ES-I3 (cell line): ENCODE measurements at regions not wholly inside any gene's neighbourhood (a gene's known extent, or its start where the extent isn't known, plus 50 kb on each side); places are given as distances from the start of the nearest gene placed in this dataset.

ENCODE experiments used
- H3K36me3 ChIP-seq: 2 replicates; pipeline ENCODE4 v1.6.1; 2013; ENCODE audit warnings: mild to moderate bottlenecking, low read length, control low read depth, moderate library complexity; ENCODE audit not compliant: insufficient read depth
- H3K4me1 ChIP-seq: 2 replicates; pipeline ENCODE4 v1.6.1; 2013; ENCODE audit warnings: mild to moderate bottlenecking, control low read depth, low read length; ENCODE audit not compliant: insufficient read depth
- H3K9ac ChIP-seq: 2 replicates; pipeline ENCODE4 v1.6.1; 2013; ENCODE audit warnings: low read depth, mild to moderate bottlenecking, low read length, moderate library complexity
- H3K9me3 ChIP-seq: 2 replicates; pipeline ENCODE4 v1.6.1; 2013; ENCODE audit warnings: mild to moderate bottlenecking, low read length, moderate library complexity; ENCODE audit not compliant: control insufficient read depth, insufficient read depth

- peaks cover 56% of the 10 kb centered on the region for H3K4me1 ChIP-seq
- no peaks in the 10 kb centered on the region for H3K36me3 ChIP-seq
- H3K9ac ChIP-seq = no peak overlapping the region
- no peaks in the 10 kb centered on the region for H3K9me3 ChIP-seq
Observed at GRCh38 chr11:92308366-92308765, 83.7 kb downstream of the FAT3 start.

GRCh38 chr11:92311616-92312449 is 87.2 kb downstream of the FAT3 start:
- Histone ChIP-seq H3K9ac (no peak overlapping the region), H3K9me3 (no peaks in the 10 kb centered on the region), H3K4me1 (peaks cover 63% of the 10 kb centered on the region), H3K36me3 (no peaks in the 10 kb centered on the region)

- Histone ChIP-seq H3K9ac (no peak overlapping the region), H3K4me1 (peaks cover 63% of the 10 kb centered on the region), H3K9me3 (no peaks in the 10 kb centered on the region), H3K36me3 (no peaks in the 10 kb centered on the region)
Observed at GRCh38 chr11:92313784-92314183, 89.2 kb downstream of the FAT3 start.

GRCh38 chr11:92314499-92314898 is 89.9 kb downstream of the FAT3 start:
- no peak overlapping the region for H3K9ac ChIP-seq
- no peaks in the 10 kb centered on the region for H3K36me3 ChIP-seq
- H3K4me1 ChIP-seq = peaks cover 62% of the 10 kb centered on the region
- H3K9me3 ChIP-seq = no peaks in the 10 kb centered on the region

- Histone ChIP-seq H3K4me1 (peaks cover 62% of the 10 kb centered on the region), H3K36me3 (no peaks in the 10 kb centered on the region), H3K9ac (no peak overlapping the region), H3K9me3 (no peaks in the 10 kb centered on the region)
Observed at GRCh38 chr11:92316106-92316809, 91.6 kb downstream of the FAT3 start.

GRCh38 chr11:92317222-92317621 is 92.6 kb downstream of the FAT3 start:
- Histone ChIP-seq H3K9ac (no peak overlapping the region), H3K4me1 (peaks cover 56% of the 10 kb centered on the region), H3K9me3 (no peaks in the 10 kb centered on the region)

GRCh38 chr11:92317721-92318120 is 93.1 kb downstream of the FAT3 start:
- no peaks in the 10 kb centered on the region for H3K9me3 ChIP-seq
- peaks cover 51% of the 10 kb centered on the region for H3K4me1 ChIP-seq
- H3K36me3 ChIP-seq = no peaks in the 10 kb centered on the region
- H3K9ac ChIP-seq = no peak overlapping the region

More at GRCh38 chr11:92317222-92317621, 92.6 kb downstream of the FAT3 start:
- H3K36me3 ChIP-seq = no peaks in the 10 kb centered on the region

GRCh38 chr11:92322225-92322624 is 97.6 kb downstream of the FAT3 start:
- Histone ChIP-seq H3K9me3 (no peaks in the 10 kb centered on the region; the same call in 1 of the 2 replicates), H3K36me3 (no peaks in the 10 kb centered on the region), H3K4me1 (peaks cover 27% of the 10 kb centered on the region), H3K9ac (no peak overlapping the region)

GRCh38 chr11:92324890-92325289 is 100.3 kb downstream of the FAT3 start:
- Histone ChIP-seq H3K9ac (no peak overlapping the region), H3K9me3 (no peaks in the 10 kb centered on the region; the same call in 1 of the 2 replicates), H3K36me3 (no peaks in the 10 kb centered on the region), H3K4me1 (peaks cover 8% of the 10 kb centered on the region)

GRCh38 chr11:92325416-92325815 is 100.8 kb downstream of the FAT3 start:
- Histone ChIP-seq H3K4me1 (peaks cover 12% of the 10 kb centered on the region), H3K36me3 (no peaks in the 10 kb centered on the region), H3K9ac (no peak overlapping the region), H3K9me3 (no peaks in the 10 kb centered on the region; the same call in 1 of the 2 replicates)

- Histone ChIP-seq H3K9me3 (no peaks in the 10 kb centered on the region), H3K4me1 (peaks cover 35% of the 10 kb centered on the region), H3K36me3 (no peaks in the 10 kb centered on the region), H3K9ac (no peak overlapping the region)
Observed at GRCh38 chr11:92329137-92329536, 104.5 kb downstream of the FAT3 start.

GRCh38 chr11:92329646-92330045 is 105.0 kb downstream of the FAT3 start:
- Histone ChIP-seq H3K9me3 (no peaks in the 10 kb centered on the region), H3K36me3 (no peaks in the 10 kb centered on the region), H3K4me1 (peaks cover 35% of the 10 kb centered on the region), H3K9ac (no peak overlapping the region)

- Histone ChIP-seq H3K9me3 (no peaks in the 10 kb centered on the region), H3K4me1 (peaks cover 35% of the 10 kb centered on the region), H3K36me3 (no peaks in the 10 kb centered on the region), H3K9ac (no peak overlapping the region)
Observed at GRCh38 chr11:92330114-92330513, 105.5 kb downstream of the FAT3 start.

GRCh38 chr11:92332986-92333385 is 108.4 kb downstream of the FAT3 start:
- H3K9me3 ChIP-seq = no peaks in the 10 kb centered on the region
- peaks cover 35% of the 10 kb centered on the region for H3K4me1 ChIP-seq
- H3K36me3 ChIP-seq = no peaks in the 10 kb centered on the region
- H3K9ac ChIP-seq = no peak overlapping the region

GRCh38 chr11:92340839-92341238 is 116.2 kb downstream of the FAT3 start:
- no peaks in the 10 kb centered on the region; the same call in 1 of the 2 replicates for H3K36me3 ChIP-seq
- no peak overlapping the region for H3K9ac ChIP-seq
- H3K9me3 ChIP-seq = no peaks in the 10 kb centered on the region
- H3K4me1 ChIP-seq = no peaks in the 10 kb centered on the region
